ENCODE measurements at regions not wholly inside any gene's neighbourhood (a gene's known extent, or its start where the extent isn't known, plus 50 kb on each side); places are given as distances from the start of the nearest gene placed in this dataset.
"Not testable (repeated sequence)": the region's sequence is repeated elsewhere in the genome, so short reads cannot be mapped to it uniquely, and the experiment has no call there.

DNA sequence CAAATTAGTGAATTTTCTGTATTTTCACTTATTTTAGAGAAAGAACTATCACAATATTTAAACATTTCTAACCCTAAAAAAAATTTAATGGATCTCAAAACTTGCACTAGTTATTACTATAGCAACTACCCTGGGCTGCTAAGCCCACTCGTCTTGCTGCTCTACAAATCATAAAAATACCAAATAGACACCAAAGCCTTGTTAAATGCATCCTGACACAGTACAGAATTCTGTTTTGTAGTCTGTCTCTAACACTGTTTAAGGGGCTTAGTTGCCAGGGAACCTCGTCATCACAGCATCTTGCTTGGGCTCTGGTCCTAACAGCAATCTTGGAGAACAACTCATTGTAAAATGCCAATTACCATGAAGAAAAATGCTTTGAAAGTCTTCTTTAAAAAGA, 56.9 kb upstream of the MBOAT1 start:
- H3K4me2 ChIP-seq (ENCODE audit: low read depth, low read length, poor library complexity, severe bottlenecking): no peak overlapping the region
- H4K20me1 ChIP-seq (ENCODE audit: low read depth, low read length): no peaks in the 10 kb centered on the region
- H3K27ac ChIP-seq (ENCODE audit: low read depth, low read length): no peak overlapping the region
- H3F3A ChIP-seq (ENCODE audit: insufficient read depth): no peaks in the 10 kb centered on the region
- no peaks in the 10 kb centered on the region for H3K36me3 ChIP-seq (ENCODE audit: low read length)
- H3K9me3 ChIP-seq (ENCODE audit: insufficient read depth, low read length): no peaks in the 10 kb centered on the region
- 0 out of 2 replicates have a peak, but pooled peaks cover 7% of the 10 kb centered on the region for H3K9me2 ChIP-seq (replicated peaks; ENCODE audit: insufficient read depth, low read length)
- no peaks in the 10 kb centered on the region for H3K79me2 ChIP-seq (ENCODE audit: insufficient read depth, low read length)
- no peak overlapping the region for H2AFZ ChIP-seq (ENCODE audit: low read depth, low read length, severe bottlenecking)
- H3K4me3 ChIP-seq (ENCODE audit: insufficient read depth, low read length, poor library complexity, severe bottlenecking): no peak overlapping the region
- no peak overlapping the region for H3K9ac ChIP-seq (ENCODE audit: low read length)
- H3K27me3 ChIP-seq (ENCODE audit: low read length): no peaks in the 10 kb centered on the region
- no peak for TF ChIP-seq EZH2phosphoT487 (conservative IDR thresholded peaks at IDR 0.05; ENCODE audit: low read length)
- TF ChIP-seq, protein P1, sequence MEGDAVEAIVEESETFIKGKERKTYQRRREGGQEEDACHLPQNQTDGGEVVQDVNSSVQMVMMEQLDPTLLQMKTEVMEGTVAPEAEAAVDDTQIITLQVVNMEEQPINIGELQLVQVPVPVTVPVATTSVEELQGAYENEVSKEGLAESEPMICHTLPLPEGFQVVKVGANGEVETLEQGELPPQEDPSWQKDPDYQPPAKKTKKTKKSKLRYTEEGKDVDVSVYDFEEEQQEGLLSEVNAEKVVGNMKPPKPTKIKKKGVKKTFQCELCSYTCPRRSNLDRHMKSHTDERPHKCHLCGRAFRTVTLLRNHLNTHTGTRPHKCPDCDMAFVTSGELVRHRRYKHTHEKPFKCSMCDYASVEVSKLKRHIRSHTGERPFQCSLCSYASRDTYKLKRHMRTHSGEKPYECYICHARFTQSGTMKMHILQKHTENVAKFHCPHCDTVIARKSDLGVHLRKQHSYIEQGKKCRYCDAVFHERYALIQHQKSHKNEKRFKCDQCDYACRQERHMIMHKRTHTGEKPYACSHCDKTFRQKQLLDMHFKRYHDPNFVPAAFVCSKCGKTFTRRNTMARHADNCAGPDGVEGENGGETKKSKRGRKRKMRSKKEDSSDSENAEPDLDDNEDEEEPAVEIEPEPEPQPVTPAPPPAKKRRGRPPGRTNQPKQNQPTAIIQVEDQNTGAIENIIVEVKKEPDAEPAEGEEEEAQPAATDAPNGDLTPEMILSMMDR (IDR thresholded peaks at IDR 0.05; ENCODE audit: insufficient read depth, low read length, poor library complexity, severe bottlenecking): no peak

DNA sequence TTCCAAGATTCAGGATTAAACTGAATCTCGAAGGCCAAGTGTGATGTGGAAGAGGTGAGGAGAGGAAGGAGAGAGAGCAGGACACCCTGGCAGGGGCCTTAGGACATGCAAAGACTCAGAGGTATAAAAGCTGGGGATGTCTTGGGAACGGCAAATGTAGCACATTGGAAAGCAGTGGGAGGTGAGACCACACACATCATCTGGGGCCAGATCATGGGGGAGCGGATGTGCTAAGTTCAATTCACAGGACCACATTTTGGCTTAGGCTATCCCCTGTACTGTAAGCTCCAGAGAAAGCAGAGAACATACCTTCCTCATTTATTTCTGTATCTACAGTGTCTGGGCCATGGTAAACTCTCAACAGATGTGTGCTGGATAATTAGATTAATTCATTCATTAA, 59.5 kb upstream of the MBOAT1 start:
- Histone ChIP-seq H3K27ac (ENCODE audit: low read depth, low read length) (no peak overlapping the region), H3K27me3 (ENCODE audit: low read length) (0 out of 2 replicates have a peak, but pooled peaks cover 5% of the 10 kb centered on the region), H4K20me1 (ENCODE audit: low read depth, low read length) (no peaks in the 10 kb centered on the region), H3K79me2 (ENCODE audit: insufficient read depth, low read length) (no peaks in the 10 kb centered on the region), H2AFZ (ENCODE audit: low read depth, low read length, severe bottlenecking) (no peak overlapping the region), H3K4me2 (ENCODE audit: low read depth, low read length, poor library complexity, severe bottlenecking) (no peak overlapping the region), H3K9me2 (replicated peaks; ENCODE audit: insufficient read depth, low read length) (0 out of 2 replicates have a peak, but pooled peaks cover 7% of the 10 kb centered on the region), H3F3A (ENCODE audit: insufficient read depth) (no peaks in the 10 kb centered on the region), H3K9me3 (ENCODE audit: insufficient read depth, low read length) (no peaks in the 10 kb centered on the region), H3K9ac (ENCODE audit: low read length) (no peak overlapping the region), H3K36me3 (ENCODE audit: low read length) (no peaks in the 10 kb centered on the region), H3K4me3 (ENCODE audit: insufficient read depth, low read length, poor library complexity, severe bottlenecking) (no peak overlapping the region)
- TF ChIP-seq, protein P1 (IDR thresholded peaks at IDR 0.05; ENCODE audit: insufficient read depth, low read length, poor library complexity, severe bottlenecking): no peak
- no peak for TF ChIP-seq EZH2phosphoT487 (conservative IDR thresholded peaks at IDR 0.05; ENCODE audit: low read length)

- TF ChIP-seq, protein P1 (IDR thresholded peaks at IDR 0.05; ENCODE audit: insufficient read depth, low read length, poor library complexity, severe bottlenecking): no peak
- no peak for TF ChIP-seq EZH2phosphoT487 (conservative IDR thresholded peaks at IDR 0.05; ENCODE audit: low read length)
- Histone ChIP-seq H3K4me2 (ENCODE audit: low read depth, low read length, poor library complexity, severe bottlenecking) (no peak overlapping the region), H4K20me1 (ENCODE audit: low read depth, low read length) (no peaks in the 10 kb centered on the region), H3K79me2 (ENCODE audit: insufficient read depth, low read length) (no peaks in the 10 kb centered on the region), H3K9me2 (replicated peaks; ENCODE audit: insufficient read depth, low read length) (0 out of 2 replicates have a peak, but pooled peaks cover 3% of the 10 kb centered on the region), H2AFZ (ENCODE audit: low read depth, low read length, severe bottlenecking) (no peak overlapping the region), H3K27me3 (ENCODE audit: low read length) (0 out of 2 replicates have a peak, but pooled peaks cover 5% of the 10 kb centered on the region), H3F3A (ENCODE audit: insufficient read depth) (no peaks in the 10 kb centered on the region), H3K9ac (ENCODE audit: low read length) (no peak overlapping the region), H3K9me3 (ENCODE audit: insufficient read depth, low read length) (no peaks in the 10 kb centered on the region), H3K4me3 (ENCODE audit: insufficient read depth, low read length, poor library complexity, severe bottlenecking) (no peak overlapping the region), H3K27ac (ENCODE audit: low read depth, low read length) (no peak overlapping the region), H3K36me3 (ENCODE audit: low read length) (no peaks in the 10 kb centered on the region)
These were observed 61.9 kb upstream of the MBOAT1 start for GRCh38 chr6:20274137-20274536.

DNA sequence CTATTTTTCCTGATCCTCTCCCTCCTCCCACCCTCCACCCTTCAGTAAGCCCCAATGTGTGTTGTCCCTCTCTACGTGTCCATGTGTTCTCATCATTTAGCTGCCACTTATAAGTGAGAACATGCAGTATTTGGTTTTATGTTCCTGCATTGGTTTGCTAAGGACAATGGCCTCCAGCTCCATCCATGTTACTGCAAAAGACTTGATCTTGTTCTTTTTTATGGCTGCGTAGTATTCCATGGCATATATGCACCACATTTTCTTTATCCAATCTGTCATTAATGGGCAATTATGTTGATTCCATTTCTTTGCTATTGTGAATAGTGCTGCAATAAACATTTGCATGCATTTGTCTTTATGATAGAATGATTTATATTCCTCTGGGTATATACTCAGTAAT, 63.6 kb upstream of the MBOAT1 start:
- not testable (repeated sequence) for H3K9me3 ChIP-seq (ENCODE audit: insufficient read depth, low read length); H3K9ac ChIP-seq (ENCODE audit: low read length); H2AFZ ChIP-seq (ENCODE audit: low read depth, low read length, severe bottlenecking); H3F3A ChIP-seq (ENCODE audit: insufficient read depth); H3K9me2 ChIP-seq (replicated peaks; ENCODE audit: insufficient read depth, low read length); H3K79me2 ChIP-seq (ENCODE audit: insufficient read depth, low read length); H3K27ac ChIP-seq (ENCODE audit: low read depth, low read length); H3K27me3 ChIP-seq (ENCODE audit: low read length); H3K4me2 ChIP-seq (ENCODE audit: low read depth, low read length, poor library complexity, severe bottlenecking); H3K36me3 ChIP-seq (ENCODE audit: low read length); H4K20me1 ChIP-seq (ENCODE audit: low read depth, low read length); H3K4me3 ChIP-seq (ENCODE audit: insufficient read depth, low read length, poor library complexity, severe bottlenecking)

- not testable (repeated sequence) for H4K20me1 ChIP-seq (ENCODE audit: low read depth, low read length); H3K9me2 ChIP-seq (replicated peaks; ENCODE audit: insufficient read depth, low read length); H3F3A ChIP-seq (ENCODE audit: insufficient read depth); H3K4me2 ChIP-seq (ENCODE audit: low read depth, low read length, poor library complexity, severe bottlenecking); H3K27ac ChIP-seq (ENCODE audit: low read depth, low read length); H3K36me3 ChIP-seq (ENCODE audit: low read length); H3K9ac ChIP-seq (ENCODE audit: low read length); H2AFZ ChIP-seq (ENCODE audit: low read depth, low read length, severe bottlenecking); H3K79me2 ChIP-seq (ENCODE audit: insufficient read depth, low read length); H3K27me3 ChIP-seq (ENCODE audit: low read length); H3K9me3 ChIP-seq (ENCODE audit: insufficient read depth, low read length); H3K4me3 ChIP-seq (ENCODE audit: insufficient read depth, low read length, poor library complexity, severe bottlenecking)
These were observed 65.5 kb upstream of the MBOAT1 start for GRCh38 chr6:20277724-20278123.
